ENCODE measurements at regions not wholly inside any gene's neighbourhood (a gene's known extent, or its start where the extent isn't known, plus 50 kb on each side); places are given as distances from the start of the nearest gene placed in this dataset.

DNA sequence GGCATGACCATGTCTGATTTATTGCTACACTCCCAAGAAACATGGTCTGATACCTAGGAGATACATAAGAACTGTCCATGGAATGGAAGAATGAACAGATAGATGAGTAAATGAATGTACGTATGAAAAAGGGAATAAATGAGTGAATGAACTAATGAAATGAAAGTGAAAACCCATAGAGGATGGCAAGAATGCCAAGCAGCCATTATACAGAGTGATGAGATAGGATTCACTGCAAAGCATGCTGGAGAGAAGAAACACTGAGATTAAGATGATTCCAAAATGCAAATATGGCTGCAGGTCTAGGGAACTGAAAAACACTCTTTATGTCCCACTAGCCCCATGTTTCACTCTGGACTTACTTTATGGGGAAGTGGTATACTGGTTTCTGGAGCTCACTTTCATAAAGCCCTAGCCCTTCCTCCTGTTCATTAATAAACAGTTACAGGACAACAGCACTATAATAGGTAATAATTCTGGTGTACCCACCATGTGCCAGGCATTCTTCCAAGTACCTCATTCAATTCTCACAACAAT lies 170.3 kb upstream of the RAD23B start:
- TF ChIP-seq, protein P1, sequence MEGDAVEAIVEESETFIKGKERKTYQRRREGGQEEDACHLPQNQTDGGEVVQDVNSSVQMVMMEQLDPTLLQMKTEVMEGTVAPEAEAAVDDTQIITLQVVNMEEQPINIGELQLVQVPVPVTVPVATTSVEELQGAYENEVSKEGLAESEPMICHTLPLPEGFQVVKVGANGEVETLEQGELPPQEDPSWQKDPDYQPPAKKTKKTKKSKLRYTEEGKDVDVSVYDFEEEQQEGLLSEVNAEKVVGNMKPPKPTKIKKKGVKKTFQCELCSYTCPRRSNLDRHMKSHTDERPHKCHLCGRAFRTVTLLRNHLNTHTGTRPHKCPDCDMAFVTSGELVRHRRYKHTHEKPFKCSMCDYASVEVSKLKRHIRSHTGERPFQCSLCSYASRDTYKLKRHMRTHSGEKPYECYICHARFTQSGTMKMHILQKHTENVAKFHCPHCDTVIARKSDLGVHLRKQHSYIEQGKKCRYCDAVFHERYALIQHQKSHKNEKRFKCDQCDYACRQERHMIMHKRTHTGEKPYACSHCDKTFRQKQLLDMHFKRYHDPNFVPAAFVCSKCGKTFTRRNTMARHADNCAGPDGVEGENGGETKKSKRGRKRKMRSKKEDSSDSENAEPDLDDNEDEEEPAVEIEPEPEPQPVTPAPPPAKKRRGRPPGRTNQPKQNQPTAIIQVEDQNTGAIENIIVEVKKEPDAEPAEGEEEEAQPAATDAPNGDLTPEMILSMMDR (conservative IDR thresholded peaks at IDR 0.05 in 1 of 2, IDR thresholded peaks at IDR 0.05 in 1 of 2; ENCODE audit: low read depth in 1 of 2, low read length in 2 of 2), result no peak
- TF ChIP-seq EZH2 (IDR thresholded peaks at IDR 0.05; ENCODE audit: low read length, missing control alignments), result no peak
